ENCODE measurements at regions not wholly inside any gene's neighbourhood (a gene's known extent, or its start where the extent isn't known, plus 50 kb on each side); places are given as distances from the start of the nearest gene placed in this dataset.

GRCh38 chr4:143784567-143784966 lies 84.1 kb upstream of the FREM3 start:
- TF ChIP-seq CTCF (IDR thresholded peaks at IDR 0.05) (no peak), POLR2A (IDR thresholded peaks at IDR 0.05; ENCODE audit: low read depth) (no peak), POLR2AphosphoS5 (IDR thresholded peaks at IDR 0.05) (no peak)
